Endodermal cell (in vitro differentiated cells): ENCODE measurements at regions not wholly inside any gene's neighbourhood (a gene's known extent, or its start where the extent isn't known, plus 50 kb on each side); places are given as distances from the start of the nearest gene placed in this dataset.

Source experiments
- DNase-seq: peaks from one replicate; pipeline ENCODE4 v3.0.0-alpha.2; 2017
- H3K27ac ChIP-seq: 2 replicates; pipeline ENCODE4 v1.5.1; 2013; ENCODE audit warnings: mild to moderate bottlenecking, low read depth, low read length, moderate library complexity
- H3K27me3 ChIP-seq: 2 replicates; pipeline ENCODE4 v1.6.1; 2013; ENCODE audit warnings: mild to moderate bottlenecking, low read length, moderate library complexity; ENCODE audit not compliant: insufficient read depth, control insufficient read depth, poor library complexity, severe bottlenecking
- H3K36me3 ChIP-seq: 2 replicates; pipeline ENCODE4 v1.7.0; 2013; ENCODE audit warnings: mild to moderate bottlenecking, low read length, moderate library complexity; ENCODE audit not compliant: control insufficient read depth, insufficient read depth
- H3K4me1 ChIP-seq: one replicate; pipeline ENCODE4 v1.7.0; 2013; ENCODE audit warnings: low read length; ENCODE audit not compliant: control insufficient read depth, insufficient read depth
- H3K4me3 ChIP-seq: 2 replicates; pipeline ENCODE4 v1.5.1; 2013; ENCODE audit warnings: mild to moderate bottlenecking, low read length, moderate library complexity
- H3K9ac ChIP-seq: 2 replicates; pipeline ENCODE4 v1.6.1; 2013; ENCODE audit warnings: mild to moderate bottlenecking, low read length, moderate library complexity; ENCODE audit not compliant: poor library complexity, severe bottlenecking; ENCODE audit errors: extremely low read depth
- H3K9me3 ChIP-seq: 2 replicates; pipeline ENCODE4 v1.6.1; 2013; ENCODE audit warnings: mild to moderate bottlenecking, low read length, moderate library complexity; ENCODE audit not compliant: control insufficient read depth
- H3K27ac Mint-ChIP-seq: 2 replicates; pipeline ENCODE4 v1.8.0; 2020; ENCODE audit warnings: mixed read lengths
- H3K27me3 Mint-ChIP-seq: 2 replicates; pipeline ENCODE4 v1.8.0; 2021; ENCODE audit warnings: mild to moderate bottlenecking, mixed read lengths; ENCODE audit not compliant: insufficient read depth
- H3K36me3 Mint-ChIP-seq: 2 replicates; pipeline ENCODE4 v1.8.0; 2020; ENCODE audit warnings: low read depth, mixed read lengths
- H3K4me1 Mint-ChIP-seq: 2 replicates; pipeline ENCODE4 v1.8.0; 2020; ENCODE audit warnings: mixed read lengths
- H3K4me3 Mint-ChIP-seq: 2 replicates; pipeline ENCODE4 v1.8.0; 2020; ENCODE audit warnings: mild to moderate bottlenecking, moderate library complexity, mixed read lengths
- H3K9me3 Mint-ChIP-seq: 2 replicates; pipeline ENCODE4 v1.8.0; 2020; ENCODE audit warnings: mild to moderate bottlenecking, mixed read lengths
- CTCF ChIP-seq: fragments of 200-600 bp; sonication (generic); conservative IDR thresholded peaks from 2 replicates; pipeline ENCODE4 v1.5.0; 2021; ENCODE audit warnings: antibody characterized with exemption, mild to moderate bottlenecking
- WGBS, 2 experiments: methylation state at CpG; one replicate each; pipeline versions ENCODE4 v1.1.5 to v1.1.7; 2013; ENCODE audit warnings: missing lambda C conversion rate in 2 of 2, mixed read lengths in 1 of 2; ENCODE audit not compliant: insufficient coverage in 1 of 2, insufficient read length in 1 of 2; 5-methylcytosine and 5-hydroxymethylcytosine counted together

DNA sequence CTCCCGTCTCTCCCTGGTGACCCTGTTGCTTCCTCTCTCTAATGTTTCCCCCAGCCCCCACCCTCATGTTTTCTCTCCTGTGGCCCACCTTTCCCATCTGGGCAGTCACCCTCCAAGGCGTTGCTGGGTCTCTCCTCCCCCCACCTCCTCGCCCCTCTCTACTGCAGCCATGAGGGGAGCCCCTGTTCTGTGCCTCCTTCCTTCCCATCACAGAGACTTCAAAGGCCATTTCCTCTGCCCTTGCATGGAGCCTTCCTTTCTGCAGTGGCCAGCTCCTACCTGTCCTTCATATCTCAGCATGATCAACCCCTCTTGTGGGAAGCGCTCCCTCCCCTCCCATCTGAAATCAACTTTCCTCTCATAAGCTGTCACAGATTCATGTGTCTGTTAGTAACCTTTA, 194.0 kb upstream of the PRSS58 start:
- Mint-ChIP-seq H3K36me3 (no peaks in the 10 kb centered on the region), H3K27me3 (peaks cover 5% of the 10 kb centered on the region), H3K9me3 (no peaks in the 10 kb centered on the region), H3K4me3 (no peak overlapping the region), H3K4me1 (no peaks in the 10 kb centered on the region), H3K27ac (no peak overlapping the region)
- Histone ChIP-seq H3K27ac (no peak overlapping the region), H3K9ac (no peak overlapping the region), H3K36me3 (no peaks in the 10 kb centered on the region), H3K4me1 (no peaks in the 10 kb centered on the region), H3K9me3 (no peaks in the 10 kb centered on the region), H3K27me3 (no peaks in the 10 kb centered on the region), H3K4me3 (no peak overlapping the region)
- no peak for TF ChIP-seq CTCF
- 86 to 94% methylated on average over 3 to 4 of the region's 4 CpGs for WGBS, 2 experiments
- no peak for DNase-seq

GRCh38 chr7:142451296-142451695, 193.4 kb upstream of the PRSS58 start:
- TF ChIP-seq CTCF, result no peak
- H3K4me1 ChIP-seq, result no peaks in the 10 kb centered on the region
- no peak overlapping the region for H3K4me3 ChIP-seq
- no peaks in the 10 kb centered on the region for H3K9me3 ChIP-seq
- Mint-ChIP-seq H3K4me3 (no peak overlapping the region), H3K36me3 (no peaks in the 10 kb centered on the region), H3K9me3 (no peaks in the 10 kb centered on the region), H3K27me3 (peaks cover 5% of the 10 kb centered on the region), H3K27ac (no peak overlapping the region), H3K4me1 (no peaks in the 10 kb centered on the region)
- no peak overlapping the region for H3K27ac ChIP-seq
- WGBS, 2 experiments, result 90 to 100% methylated on average over 5 of the region's 5 CpGs
- no peaks in the 10 kb centered on the region for H3K36me3 ChIP-seq
- no peak for DNase-seq
- no peaks in the 10 kb centered on the region for H3K27me3 ChIP-seq
- no peak overlapping the region for H3K9ac ChIP-seq

DNA sequence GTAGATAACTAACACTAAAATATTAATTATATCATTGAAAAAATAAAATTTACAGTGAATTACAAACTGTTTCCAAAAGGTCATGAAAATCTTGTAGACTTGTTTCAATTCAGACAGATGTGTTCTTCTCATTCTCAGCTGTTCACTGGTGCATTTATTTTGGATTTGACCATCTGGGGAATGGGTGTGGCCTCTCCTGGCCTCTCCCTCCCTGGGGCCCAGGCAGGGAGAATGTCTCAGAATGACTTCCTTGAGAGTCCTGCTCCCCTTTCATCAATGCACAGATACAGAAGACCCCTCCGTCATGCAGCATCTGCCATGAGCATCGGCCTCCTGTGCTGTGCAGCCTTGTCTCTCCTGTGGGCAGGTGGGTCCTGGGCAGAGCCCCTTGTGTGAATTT, 192.8 kb upstream of the PRSS58 start:
- DNase-seq, result no peak
- TF ChIP-seq CTCF, result no peak
- no peak overlapping the region for H3K4me3 Mint-ChIP-seq
- no peak overlapping the region for H3K27ac Mint-ChIP-seq
- no peaks in the 10 kb centered on the region for H3K4me1 Mint-ChIP-seq
- H3K4me3 ChIP-seq, result no peak overlapping the region
- H3K27ac ChIP-seq, result no peak overlapping the region
- no peaks in the 10 kb centered on the region for H3K36me3 ChIP-seq
- H3K9me3 Mint-ChIP-seq, result no peaks in the 10 kb centered on the region
- H3K9ac ChIP-seq, result no peak overlapping the region
- peaks cover 5% of the 10 kb centered on the region for H3K27me3 Mint-ChIP-seq
- H3K4me1 ChIP-seq, result no peaks in the 10 kb centered on the region
- no peaks in the 10 kb centered on the region for H3K9me3 ChIP-seq
- H3K36me3 Mint-ChIP-seq, result no peaks in the 10 kb centered on the region
- 98% methylated on average over 2 of the region's 2 CpGs; no CpG with 5 or more reads in 1 of the 2 experiments for WGBS, 2 experiments
- no peaks in the 10 kb centered on the region for H3K27me3 ChIP-seq
